ENCODE measurements at regions not wholly inside any gene's neighbourhood (a gene's known extent, or its start where the extent isn't known, plus 50 kb on each side); places are given as distances from the start of the nearest gene placed in this dataset.
"Not testable (repeated sequence)": the region's sequence is repeated elsewhere in the genome, so short reads cannot be mapped to it uniquely, and the experiment has no call there.

DNA sequence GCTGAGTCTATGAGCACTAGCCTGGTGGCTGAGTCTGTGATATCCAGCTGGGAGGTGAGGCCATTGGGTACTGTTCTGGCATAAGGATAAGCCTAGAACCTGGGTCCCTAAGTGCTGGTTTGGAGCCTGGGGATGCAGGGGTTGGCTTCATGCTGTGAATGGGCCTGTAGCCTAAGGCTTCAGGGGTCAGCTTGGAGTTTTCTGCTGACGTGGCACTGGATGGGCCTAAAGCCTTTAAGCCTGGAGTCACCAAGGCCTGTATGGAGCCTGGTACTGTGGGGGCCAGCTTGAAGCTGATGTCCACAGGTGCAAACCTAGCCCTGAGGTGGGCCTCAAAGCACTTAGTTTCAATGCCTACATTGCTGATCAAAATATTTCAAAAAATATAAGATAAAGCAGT is 979.6 kb upstream of the POU3F4 start:
- TF ChIP-seq, protein P1, sequence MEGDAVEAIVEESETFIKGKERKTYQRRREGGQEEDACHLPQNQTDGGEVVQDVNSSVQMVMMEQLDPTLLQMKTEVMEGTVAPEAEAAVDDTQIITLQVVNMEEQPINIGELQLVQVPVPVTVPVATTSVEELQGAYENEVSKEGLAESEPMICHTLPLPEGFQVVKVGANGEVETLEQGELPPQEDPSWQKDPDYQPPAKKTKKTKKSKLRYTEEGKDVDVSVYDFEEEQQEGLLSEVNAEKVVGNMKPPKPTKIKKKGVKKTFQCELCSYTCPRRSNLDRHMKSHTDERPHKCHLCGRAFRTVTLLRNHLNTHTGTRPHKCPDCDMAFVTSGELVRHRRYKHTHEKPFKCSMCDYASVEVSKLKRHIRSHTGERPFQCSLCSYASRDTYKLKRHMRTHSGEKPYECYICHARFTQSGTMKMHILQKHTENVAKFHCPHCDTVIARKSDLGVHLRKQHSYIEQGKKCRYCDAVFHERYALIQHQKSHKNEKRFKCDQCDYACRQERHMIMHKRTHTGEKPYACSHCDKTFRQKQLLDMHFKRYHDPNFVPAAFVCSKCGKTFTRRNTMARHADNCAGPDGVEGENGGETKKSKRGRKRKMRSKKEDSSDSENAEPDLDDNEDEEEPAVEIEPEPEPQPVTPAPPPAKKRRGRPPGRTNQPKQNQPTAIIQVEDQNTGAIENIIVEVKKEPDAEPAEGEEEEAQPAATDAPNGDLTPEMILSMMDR (conservative IDR thresholded peaks at IDR 0.05; ENCODE audit: control insufficient read depth, insufficient read depth, low read depth, low read length) = no peak
- no peak overlapping the region for H3K4me3 ChIP-seq (ENCODE audit: control insufficient read depth, low read depth, low read length)
- DNase-seq (ENCODE audit: low read depth) = no peak

DNA sequence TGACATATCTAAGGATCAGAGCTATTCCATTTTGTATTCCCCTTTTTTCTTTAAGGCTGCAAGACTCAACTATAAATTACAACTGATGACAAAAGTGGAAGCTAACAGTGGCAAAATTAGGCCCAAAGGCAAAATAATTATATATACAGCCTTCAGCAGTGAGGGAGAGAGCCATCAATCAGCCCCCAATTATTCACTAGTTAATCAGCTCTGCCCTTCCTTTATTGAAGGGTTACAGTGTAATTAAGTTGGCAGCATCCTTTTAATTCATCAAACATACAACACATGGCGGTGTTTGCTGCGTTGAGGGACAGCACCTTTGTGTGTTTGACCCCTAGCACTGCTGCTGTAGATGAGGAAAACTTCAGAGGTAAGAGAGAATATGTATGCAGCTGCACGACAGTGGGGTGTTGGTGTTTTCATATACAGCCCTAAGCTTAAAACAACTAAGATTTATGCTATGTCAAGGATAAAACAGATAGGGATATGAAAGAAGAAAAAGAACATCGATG is 973.9 kb upstream of the POU3F4 start:
- no peak overlapping the region for H3K4me3 ChIP-seq (ENCODE audit: control insufficient read depth, low read depth, low read length)
- no peak for DNase-seq (ENCODE audit: low read depth)
- TF ChIP-seq, protein P1 (conservative IDR thresholded peaks at IDR 0.05; ENCODE audit: control insufficient read depth, insufficient read depth, low read depth, low read length) = no peak

DNA sequence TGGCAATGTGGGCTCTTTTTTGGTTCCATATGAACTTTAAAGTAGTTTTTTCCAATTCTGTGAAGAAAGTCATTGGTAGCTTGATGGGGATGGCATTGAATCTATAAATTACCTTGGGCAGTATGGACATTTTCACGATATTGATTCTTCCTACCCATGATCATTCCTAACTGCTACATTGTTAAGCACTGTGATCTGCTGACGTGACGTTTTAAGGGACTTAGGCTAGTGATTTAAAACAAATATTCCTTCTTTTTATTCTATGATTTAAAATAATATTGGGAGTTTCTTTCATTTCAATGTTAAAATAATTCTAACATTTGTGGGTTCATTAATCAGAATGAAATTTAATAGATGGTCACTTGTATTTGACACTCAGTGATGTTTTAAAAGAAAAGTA is 970.9 kb upstream of the POU3F4 start:
- DNase-seq (ENCODE audit: low read depth); H3K4me3 ChIP-seq (ENCODE audit: control insufficient read depth, low read depth, low read length): not testable (repeated sequence)

DNA sequence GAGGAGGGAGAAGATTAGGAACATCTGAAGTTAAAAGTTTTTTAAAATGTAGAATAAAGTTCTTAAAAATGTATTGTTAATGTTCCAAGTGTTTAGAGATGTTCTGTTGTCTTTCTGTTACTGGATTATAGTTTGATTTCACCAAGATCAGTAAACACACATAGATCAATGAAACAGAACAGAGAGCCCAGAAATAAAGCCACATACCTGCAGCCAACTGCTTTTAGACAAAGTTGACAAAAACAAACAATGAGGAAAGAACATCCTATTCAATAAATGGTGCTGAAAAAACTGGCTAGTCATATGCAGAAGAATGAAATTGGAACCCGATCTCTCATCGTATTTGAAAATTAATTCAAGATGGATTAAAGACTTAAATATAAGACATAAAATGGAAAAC is 966.3 kb upstream of the POU3F4 start:
- TF ChIP-seq, protein P1 (conservative IDR thresholded peaks at IDR 0.05; ENCODE audit: control insufficient read depth, insufficient read depth, low read depth, low read length) = no peak
- H3K4me3 ChIP-seq (ENCODE audit: control insufficient read depth, low read depth, low read length) = no peak overlapping the region
- no peak for DNase-seq (ENCODE audit: low read depth)

DNA sequence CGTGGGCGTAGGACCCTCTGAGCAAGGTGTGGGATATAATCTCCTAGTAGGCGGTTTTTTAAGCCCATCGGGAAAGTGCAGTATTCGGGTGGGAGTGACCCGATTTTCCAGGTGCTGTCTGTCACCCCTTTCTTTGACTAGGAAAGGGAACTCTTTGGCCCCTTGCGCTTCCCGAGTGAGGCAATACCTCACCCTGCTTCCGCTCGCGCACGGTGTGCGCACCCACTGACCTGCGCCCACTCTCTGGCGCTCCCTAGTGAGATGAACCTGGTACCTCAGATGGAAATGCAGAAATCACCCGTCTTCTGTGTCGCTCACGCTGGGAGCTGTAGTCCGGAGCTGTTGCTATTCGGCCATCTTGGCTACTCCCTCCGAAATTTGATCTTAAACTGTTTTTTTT is 955.9 kb upstream of the POU3F4 start:
- DNase-seq (ENCODE audit: low read depth); H3K4me3 ChIP-seq (ENCODE audit: control insufficient read depth, low read depth, low read length): not testable (repeated sequence)

DNA sequence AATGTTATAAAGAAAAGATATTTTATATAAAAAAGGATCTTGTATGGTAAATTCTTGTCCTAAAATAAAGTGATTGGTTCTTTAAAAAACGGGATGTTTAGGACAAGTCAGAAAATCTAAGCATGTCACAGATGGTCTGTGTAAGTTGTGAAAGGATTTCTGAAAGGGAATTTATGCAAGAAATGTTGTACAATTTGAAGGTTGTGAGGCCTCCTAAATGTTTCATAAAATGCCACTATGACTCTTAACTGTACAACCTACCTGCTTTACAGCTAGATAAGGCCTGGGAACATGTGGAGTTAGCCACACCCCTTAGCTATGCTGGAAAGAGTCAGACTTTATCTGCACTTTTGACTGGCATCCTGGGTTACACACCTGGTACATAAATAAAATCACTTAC is 951.5 kb upstream of the POU3F4 start:
- H3K4me3 ChIP-seq (ENCODE audit: control insufficient read depth, low read depth, low read length) = no peak overlapping the region
- no peak for DNase-seq (ENCODE audit: low read depth)
- TF ChIP-seq, protein P1 (conservative IDR thresholded peaks at IDR 0.05; ENCODE audit: control insufficient read depth, insufficient read depth, low read depth, low read length) = no peak

DNA sequence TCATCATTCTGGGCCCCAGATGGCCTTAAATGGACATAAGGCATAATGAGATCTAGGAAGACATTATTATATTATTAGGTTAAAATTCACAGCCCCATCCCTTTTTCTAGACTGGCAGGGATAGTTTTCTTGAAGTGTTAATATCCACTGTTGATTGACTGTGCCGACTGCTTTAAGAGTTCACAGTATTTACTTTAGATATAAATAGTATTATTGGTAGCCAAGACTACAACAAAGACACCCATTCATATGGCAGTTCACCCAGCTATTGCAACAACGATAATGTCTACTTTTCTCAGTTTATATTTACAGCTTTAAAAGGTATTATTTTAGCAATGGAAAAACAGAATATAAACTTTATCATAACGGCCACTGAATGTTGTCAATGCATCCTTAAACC is 922.2 kb upstream of the POU3F4 start:
- no peak overlapping the region for H3K4me3 ChIP-seq (ENCODE audit: control insufficient read depth, low read depth, low read length)
- DNase-seq (ENCODE audit: low read depth) = no peak
- TF ChIP-seq, protein P1 (conservative IDR thresholded peaks at IDR 0.05; ENCODE audit: control insufficient read depth, insufficient read depth, low read depth, low read length) = no peak

DNA sequence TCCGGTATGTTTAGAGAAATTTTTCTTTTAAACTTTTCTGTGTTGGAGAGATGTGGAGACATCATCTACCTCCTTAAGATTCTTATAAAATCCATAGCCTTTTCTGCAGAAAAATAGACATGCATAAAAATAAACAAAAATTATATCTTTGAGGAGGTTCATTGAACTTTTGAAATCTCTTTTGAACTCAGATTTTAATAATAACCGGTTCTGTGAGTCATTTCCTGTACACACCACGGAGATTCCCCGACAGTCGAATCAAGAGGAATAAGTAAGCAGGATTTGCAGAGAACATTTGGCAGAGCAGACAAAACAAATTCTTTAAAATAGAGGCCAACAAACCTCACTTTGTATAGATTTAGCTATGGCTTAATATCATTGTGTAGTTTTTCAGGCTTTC is 918.7 kb upstream of the POU3F4 start:
- peak; percentile 8 for DNase-seq (ENCODE audit: low read depth)
- no peak overlapping the region for H3K4me3 ChIP-seq (ENCODE audit: control insufficient read depth, low read depth, low read length)
- TF ChIP-seq, protein P1 (conservative IDR thresholded peaks at IDR 0.05; ENCODE audit: control insufficient read depth, insufficient read depth, low read depth, low read length) = no peak

Data from fibroblast of mammary gland (primary cell).